Common myeloid progenitor, CD34-positive (primary cell): ENCODE measurements at regions not wholly inside any gene's neighbourhood (a gene's known extent, or its start where the extent isn't known, plus 50 kb on each side); places are given as distances from the start of the nearest gene placed in this dataset.

ENCODE experiments used
- CTCF ChIA-PET: fragments of 350-600 bp; sonication (Branson Sonifier 250); formaldehyde crosslinking; loops from one replicate; lab custom pipeline; 2021; ENCODE audit warnings: antibody characterized with exemption; lab: Charles Lee
- POLR2A ChIA-PET: fragments of 350-600 bp; sonication (Branson Sonifier 250); formaldehyde crosslinking; loops from one replicate; lab custom pipeline; 2021; ENCODE audit warnings: antibody characterized with exemption; lab: Charles Lee
- DNase-seq, 3 donors: peaks; one replicate each; pipeline versions ENCODE4 v3.0.0 to v3.0.0-alpha.2; 2013
- H3K27ac ChIP-seq, 2 experiments: 1 replicate in 1 of 2; 2 replicates in 1 of 2; pipeline ENCODE4 v1.7.0; 2013; ENCODE audit warnings: inconsistent platforms in 2 of 2, low read length in 2 of 2, mild to moderate bottlenecking in 2 of 2, low read depth in 1 of 2, moderate library complexity in 1 of 2; ENCODE audit not compliant: severe bottlenecking in 2 of 2, insufficient read depth in 1 of 2, poor library complexity in 1 of 2
- H3K27me3 ChIP-seq, 5 experiments: replicated peaks in 2 of 5; 1 replicate in 3 of 5; 2 replicates in 2 of 5; pipeline versions ENCODE4 v1.6.1 to v1.7.0; 2013; ENCODE audit warnings: low read length in 4 of 5, mild to moderate bottlenecking in 2 of 5, moderate library complexity in 2 of 5, inconsistent platforms in 1 of 5; ENCODE audit not compliant: insufficient read depth in 5 of 5, control insufficient read depth in 4 of 5
- H3K36me3 ChIP-seq, 4 experiments: 1 replicate in 2 of 4; 2 replicates in 2 of 4; pipeline versions ENCODE4 v1.6.1 to v1.7.0; 2013; ENCODE audit warnings: low read length in 3 of 4, control low read depth in 1 of 4, mild to moderate bottlenecking in 1 of 4; ENCODE audit not compliant: control insufficient read depth in 4 of 4, insufficient read depth in 4 of 4
- H3K4me1 ChIP-seq, 4 experiments: 1 replicate in 3 of 4; 2 replicates in 1 of 4; pipeline versions ENCODE4 v1.6.1 to v1.7.1; 2013; ENCODE audit warnings: low read length in 3 of 4, mild to moderate bottlenecking in 3 of 4, control low read depth in 1 of 4, inconsistent platforms in 1 of 4, moderate library complexity in 1 of 4; ENCODE audit not compliant: control insufficient read depth in 4 of 4, insufficient read depth in 4 of 4; ENCODE audit errors: control extremely low read depth in 1 of 4
- H3K4me3 ChIP-seq, 7 experiments: 1 replicate in 4 of 7; 2 replicates in 3 of 7; pipeline versions ENCODE4 v1.5.1 to v1.7.0; 2013; ENCODE audit warnings: mild to moderate bottlenecking in 7 of 7, low read length in 6 of 7, moderate library complexity in 6 of 7, inconsistent platforms in 2 of 7, low read depth in 2 of 7, control low read depth in 1 of 7; ENCODE audit not compliant: insufficient read depth in 4 of 7, control insufficient read depth in 1 of 7; ENCODE audit errors: extremely low read depth in 1 of 7
- H3K9me3 ChIP-seq, 5 experiments: 1 replicate in 4 of 5; 2 replicates in 1 of 5; pipeline versions ENCODE4 v1.6.1 to v1.7.1; 2013; ENCODE audit warnings: low read length in 4 of 5, mild to moderate bottlenecking in 2 of 5, inconsistent platforms in 1 of 5, low read depth in 1 of 5, moderate library complexity in 1 of 5; ENCODE audit not compliant: control insufficient read depth in 4 of 5, insufficient read depth in 2 of 5; ENCODE audit errors: control extremely low read depth in 1 of 5
- WGBS: methylation state at CpG from one replicate; pipeline ENCODE4 v1.1.5; 2013; ENCODE audit not compliant: insufficient coverage; 5-methylcytosine and 5-hydroxymethylcytosine counted together

DNA sequence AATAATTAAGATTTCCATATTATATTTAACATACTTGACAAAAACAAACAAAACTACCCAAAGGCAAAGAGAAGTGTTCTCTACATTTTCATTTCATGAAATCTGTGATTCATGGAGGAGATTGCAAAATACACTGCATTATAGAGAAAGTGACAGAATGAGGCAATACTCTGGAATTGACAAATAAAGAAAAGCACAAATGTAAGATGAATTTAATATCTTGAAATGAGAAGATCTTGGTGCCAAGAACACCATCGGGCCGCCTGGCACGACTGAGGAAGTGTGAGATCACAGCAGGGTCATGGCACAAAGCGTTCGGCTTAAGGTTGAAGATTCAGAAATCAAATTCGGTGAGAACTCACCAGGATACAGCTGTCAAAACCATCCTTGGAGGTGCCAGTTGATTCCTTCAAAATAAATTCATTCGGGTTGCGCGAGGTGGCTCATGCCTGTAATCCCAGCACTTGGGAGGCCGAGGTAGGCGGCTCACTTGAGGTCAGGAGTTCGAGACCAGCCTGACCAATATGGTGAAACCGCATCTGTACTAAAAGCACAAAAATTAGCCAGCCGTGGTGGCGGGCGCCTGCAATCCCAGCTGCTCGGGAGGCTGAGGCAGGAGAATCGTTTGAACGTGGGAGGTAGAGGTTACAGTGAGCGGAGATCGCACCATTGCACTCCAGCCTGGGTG, 174.0 kb upstream of the PFKP start:
- Histone ChIP-seq H3K4me3 (no peak overlapping the region), H3K4me1 (peaks cover 2 to 14% (median 5%) of the 10 kb centered on the region in 4 experiments), H3K27ac (no peak overlapping the region), H3K27me3 (no peaks in the 10 kb centered on the region), H3K9me3 (no peaks in the 10 kb centered on the region), H3K36me3 (no peaks in the 10 kb centered on the region)
- WGBS: 98% methylated on average over 17 of the region's 21 CpGs
- DNase-seq: no peak
- ChIA-PET CTCF (no interaction called here), POLR2A (no interaction called here)

DNA sequence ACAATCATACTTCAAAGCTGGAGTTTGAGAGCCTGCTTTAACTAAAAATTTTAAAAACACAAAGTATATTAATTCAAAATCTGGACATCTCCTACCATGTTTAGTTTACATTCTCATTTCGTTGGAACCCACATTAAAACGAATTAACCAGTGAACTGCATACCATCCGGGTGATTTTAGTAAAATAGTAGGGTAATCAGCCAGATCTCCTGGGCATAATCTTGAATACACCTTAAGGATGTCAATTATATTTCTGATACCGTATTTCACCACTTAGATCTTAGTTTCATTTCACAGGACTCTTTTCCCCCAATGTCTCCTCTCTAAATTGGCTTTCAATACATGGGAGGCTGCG, 175.6 kb upstream of the PFKP start:
- ChIA-PET POLR2A (no interaction called here), CTCF (no interaction called here)
- H3K4me3 ChIP-seq: no peak overlapping the region
- no peak for DNase-seq
- H3K9me3 ChIP-seq: no peaks in the 10 kb centered on the region
- H3K27me3 ChIP-seq: no peaks in the 10 kb centered on the region
- H3K36me3 ChIP-seq: no peaks in the 10 kb centered on the region
- WGBS: 96% methylated on average over 3 of the region's 5 CpGs
- no peak overlapping the region for H3K27ac ChIP-seq
- H3K4me1 ChIP-seq: peaks cover 0 to 8% (median 4%) of the 10 kb centered on the region in 4 experiments

- Histone ChIP-seq H3K4me3 (no peak overlapping the region), H3K36me3 (no peaks in the 10 kb centered on the region), H3K27ac (no peak overlapping the region), H3K4me1 (peaks cover 0 to 10% (median 6%) of the 10 kb centered on the region in 4 experiments), H3K27me3 (no peaks in the 10 kb centered on the region), H3K9me3 (no peaks in the 10 kb centered on the region)
- DNase-seq: no peak
- POLR2A ChIA-PET: no interaction called here
- WGBS: 61% methylated on average over 13 of the region's 14 CpGs
- CTCF ChIA-PET: no interaction called here
Observed at GRCh38 chr10:2891073-2891769, 176.1 kb upstream of the PFKP start.

DNA sequence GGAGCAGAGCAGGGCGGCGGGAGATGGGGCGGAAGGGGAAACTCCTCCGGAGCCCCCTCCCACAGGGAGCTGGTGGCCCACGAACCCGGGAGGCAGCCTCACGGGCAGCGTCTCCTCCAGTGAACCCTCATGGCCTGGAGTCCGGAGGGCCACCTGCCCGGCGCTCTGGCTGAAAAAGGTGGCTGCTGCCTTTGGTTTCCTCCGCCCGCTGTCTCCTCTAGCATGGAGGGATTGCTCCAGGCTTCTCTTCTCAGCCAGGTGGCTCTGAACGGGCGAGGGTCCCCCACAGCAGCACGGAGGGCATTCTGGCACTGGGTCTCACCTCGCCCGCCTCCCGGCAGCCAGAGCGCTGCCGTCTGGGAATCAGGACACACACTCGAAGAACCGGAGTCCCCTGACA, 177.3 kb upstream of the PFKP start:
- H3K27me3 ChIP-seq: no peaks in the 10 kb centered on the region
- no peaks in the 10 kb centered on the region for H3K9me3 ChIP-seq
- H3K4me1 ChIP-seq: peaks cover 0 to 21% (median 10%) of the 10 kb centered on the region in 4 experiments
- ChIA-PET CTCF (no interaction called here), POLR2A (no interaction called here)
- H3K4me3 ChIP-seq: no peak overlapping the region
- no peaks in the 10 kb centered on the region for H3K36me3 ChIP-seq
- 97% methylated on average over 14 of the region's 23 CpGs for WGBS
- no peak for DNase-seq
- H3K27ac ChIP-seq: no peak overlapping the region

DNA sequence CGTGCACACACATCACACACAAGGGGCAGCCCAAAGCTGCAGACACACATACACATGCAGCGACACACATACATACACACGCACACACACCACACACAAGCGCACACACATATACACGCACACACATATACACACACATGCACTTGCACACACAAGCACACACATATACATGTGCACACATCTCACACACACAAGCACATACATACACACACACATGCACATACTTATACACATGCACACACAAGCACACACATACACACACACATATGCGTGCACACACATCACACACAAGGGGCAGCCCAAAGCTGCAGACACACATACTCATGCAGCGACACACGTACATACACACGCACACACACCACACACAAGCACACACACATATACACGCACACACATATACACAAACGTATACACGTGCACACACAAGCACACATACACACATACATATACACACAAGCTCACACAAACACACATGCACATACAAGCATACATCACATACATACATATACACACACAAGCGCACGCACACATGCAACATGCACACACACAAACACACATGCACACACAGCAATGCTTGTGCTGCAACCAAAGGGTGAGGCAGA, 178.8 kb upstream of the PFKP start:
- over 99% methylated on average over 12 of the region's 14 CpGs for WGBS
- Histone ChIP-seq H3K4me1 (peaks cover 0 to 21% (median 12%) of the 10 kb centered on the region in 4 experiments), H3K36me3 (no peaks in the 10 kb centered on the region), H3K27me3 (no peaks in the 10 kb centered on the region), H3K9me3 (no peaks in the 10 kb centered on the region), H3K27ac (no peak overlapping the region), H3K4me3 (no peak overlapping the region)
- CTCF ChIA-PET: no interaction called here
- POLR2A ChIA-PET: no interaction called here
- no peak for DNase-seq

DNA sequence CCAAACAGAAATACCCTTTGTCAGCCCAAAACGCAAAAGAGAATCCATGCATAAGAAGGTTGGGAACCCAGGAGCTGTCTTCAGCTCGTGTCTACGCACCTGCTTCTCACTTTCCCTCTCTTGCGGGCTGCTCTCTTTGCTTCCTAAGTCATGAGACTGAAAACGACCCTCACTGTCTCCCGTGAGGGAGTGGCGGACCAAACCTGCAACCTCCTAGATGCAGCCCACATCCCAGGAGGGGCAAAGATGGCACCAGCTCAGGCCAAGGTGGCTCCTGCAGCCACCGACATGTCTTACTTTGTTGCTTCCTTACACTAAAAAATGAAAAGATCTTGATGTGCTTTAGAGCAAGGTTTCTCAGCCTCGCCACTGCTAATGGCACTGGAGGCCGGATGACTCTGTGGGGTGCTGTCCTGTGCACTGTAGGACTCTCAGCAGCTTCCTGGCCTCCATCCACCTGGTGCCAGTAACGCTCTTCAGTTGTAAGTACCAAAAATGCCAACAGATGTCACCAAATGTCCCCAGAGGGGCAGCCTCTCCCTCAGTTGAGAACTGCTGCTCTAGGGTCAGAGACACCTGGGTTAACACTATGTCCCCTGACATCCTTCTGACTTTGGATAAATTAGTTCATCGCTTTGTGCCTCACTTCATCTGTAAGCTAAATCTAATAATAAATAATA, 179.8 kb upstream of the PFKP start:
- WGBS: 92% methylated on average over 11 of the region's 12 CpGs
- H3K9me3 ChIP-seq: no peaks in the 10 kb centered on the region
- H3K27me3 ChIP-seq: peaks cover 0 to 1% (median 0%) of the 10 kb centered on the region in 5 experiments
- DNase-seq: no peak
- H3K4me1 ChIP-seq: peaks cover 0 to 21% (median 12%) of the 10 kb centered on the region in 4 experiments
- POLR2A ChIA-PET: no interaction called here
- H3K36me3 ChIP-seq: no peaks in the 10 kb centered on the region
- CTCF ChIA-PET: no interaction called here
- H3K4me3 ChIP-seq: no peak overlapping the region
- no peak overlapping the region for H3K27ac ChIP-seq

DNA sequence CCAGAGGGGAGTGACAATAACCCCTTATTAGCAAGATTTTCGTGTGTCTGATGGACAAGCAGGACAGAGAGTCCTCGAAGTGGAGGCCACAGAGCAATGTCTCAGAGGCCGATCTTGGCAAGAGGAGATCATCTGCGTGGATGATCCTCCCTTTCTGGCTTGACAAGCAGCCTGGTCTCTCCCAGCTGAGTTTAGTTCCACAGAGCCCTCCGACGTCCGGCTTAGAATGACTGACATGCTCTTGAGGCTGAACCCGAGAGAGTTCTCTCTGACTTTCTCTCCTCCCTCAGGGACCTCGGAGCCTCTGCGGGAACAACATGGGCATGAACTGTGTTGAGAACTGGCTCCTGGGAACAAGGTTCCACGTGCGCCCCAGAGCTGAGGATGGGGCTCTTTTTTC, 180.7 kb upstream of the PFKP start:
- Histone ChIP-seq H3K36me3 (no peaks in the 10 kb centered on the region), H3K4me3 (no peak overlapping the region), H3K27ac (no peak overlapping the region), H3K27me3 (peaks cover 0 to 1% (median 0%) of the 10 kb centered on the region in 5 experiments), H3K4me1 (peaks cover 0 to 21% (median 12%) of the 10 kb centered on the region in 4 experiments), H3K9me3 (no peaks in the 10 kb centered on the region)
- ChIA-PET POLR2A (no interaction called here), CTCF (no interaction called here)
- 95% methylated on average over 8 of the region's 12 CpGs for WGBS
- no peak for DNase-seq
